ENCODE measurements at regions not wholly inside any gene's neighbourhood (a gene's known extent, or its start where the extent isn't known, plus 50 kb on each side); places are given as distances from the start of the nearest gene placed in this dataset.
"Not testable (repeated sequence)": the region's sequence is repeated elsewhere in the genome, so short reads cannot be mapped to it uniquely, and the experiment has no call there.

DNA sequence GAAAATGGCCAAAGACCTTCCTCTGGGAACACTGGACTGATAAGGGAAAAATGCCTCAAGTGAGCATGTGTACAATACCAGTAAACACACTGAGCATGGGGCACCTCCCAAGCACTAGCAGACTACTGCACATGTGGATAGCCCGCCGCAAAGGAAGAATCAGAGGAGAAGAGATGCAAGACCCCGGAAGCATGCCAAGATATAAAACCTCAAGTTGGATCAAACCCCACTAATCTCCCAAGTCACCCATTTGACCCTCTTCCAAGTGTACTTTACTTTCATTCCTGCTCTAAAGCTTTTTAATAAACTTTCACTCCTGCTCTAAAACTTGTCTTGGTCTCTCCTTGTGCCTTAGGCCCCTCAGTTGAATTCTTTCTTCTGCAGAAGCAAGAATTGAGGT lies 121.1 kb upstream of the PLAAT1 start:
- DNase-seq (ENCODE audit: low spot score): no peak

DNA sequence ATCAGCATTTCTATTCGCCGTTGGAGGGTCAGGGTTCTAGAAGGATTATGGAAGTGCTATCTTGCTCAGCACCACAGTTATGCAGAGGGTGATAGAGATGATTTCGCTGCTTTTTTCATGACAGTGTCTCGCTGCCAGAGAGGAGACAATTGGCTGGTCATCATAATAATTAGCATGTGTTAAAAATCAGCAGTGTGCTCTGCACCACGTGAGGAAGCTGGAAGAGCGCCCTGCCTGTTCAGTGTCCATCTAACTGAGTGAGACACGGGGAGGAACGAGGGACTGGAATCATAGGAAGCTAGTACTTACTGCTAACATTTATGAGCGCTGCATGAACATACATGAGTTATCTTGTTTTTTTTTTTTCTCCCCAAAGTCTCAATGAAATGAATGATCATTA lies 116.2 kb upstream of the PLAAT1 start:
- DNase-seq (ENCODE audit: low spot score): no peak

DNA sequence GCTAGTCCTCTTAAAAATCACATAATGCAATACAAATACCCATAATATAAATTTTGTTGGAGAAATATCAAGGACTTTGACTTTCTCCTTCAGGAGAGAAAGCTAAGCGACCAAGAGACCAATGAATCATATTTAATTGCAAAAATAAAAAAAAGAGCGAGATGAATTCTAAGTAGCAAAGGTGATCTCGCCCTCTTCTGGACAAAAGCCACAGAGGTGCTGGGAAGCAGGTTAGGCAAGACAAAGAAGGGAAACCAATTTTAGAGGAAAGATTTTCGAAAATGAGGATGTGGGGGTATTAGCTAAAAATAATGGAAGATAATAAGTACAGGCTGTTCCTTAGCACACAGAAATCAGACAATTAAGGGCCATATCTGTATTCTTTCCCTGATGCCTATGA lies 111.4 kb upstream of the PLAAT1 start:
- DNase-seq (ENCODE audit: low spot score): no peak

DNA sequence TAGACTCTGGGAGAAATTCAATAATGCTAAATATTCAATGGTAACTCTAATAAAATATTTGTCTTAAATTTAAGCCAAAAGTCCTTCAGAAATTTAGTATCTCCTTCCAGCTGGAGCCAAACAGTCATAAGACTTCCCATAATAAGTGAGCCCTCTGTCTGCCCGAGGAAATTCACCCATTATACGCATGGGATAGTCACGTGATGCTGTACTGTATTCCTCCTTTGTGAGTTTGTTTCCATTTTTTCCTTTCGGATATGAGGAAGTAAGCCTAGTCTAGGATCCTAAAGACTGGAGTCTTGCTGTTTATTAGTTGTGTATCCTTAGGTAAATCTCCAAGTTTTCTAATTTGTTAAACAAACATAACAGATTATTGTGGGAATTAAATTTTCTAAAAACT lies 110.4 kb upstream of the PLAAT1 start:
- DNase-seq (ENCODE audit: low spot score): no peak

DNA sequence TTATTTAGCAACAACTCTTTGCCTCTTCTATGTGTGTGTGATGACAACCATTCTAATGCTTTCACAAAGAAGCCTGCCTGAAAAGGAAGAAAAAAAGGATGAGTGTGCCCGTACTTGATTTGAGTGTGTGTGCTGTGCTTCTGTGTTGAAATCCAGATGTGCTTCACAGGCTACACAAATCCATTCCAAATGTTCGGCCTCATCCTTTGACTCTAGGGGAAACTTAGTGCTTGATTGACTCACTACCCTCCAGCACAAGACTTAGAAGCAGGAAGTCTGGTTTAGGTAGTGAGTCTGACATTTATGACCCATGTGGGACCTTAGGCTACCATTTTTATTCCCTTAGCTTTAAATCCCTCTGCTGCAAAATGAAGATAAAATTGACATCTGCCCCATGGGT lies 108.8 kb upstream of the PLAAT1 start:
- DNase-seq (ENCODE audit: low spot score): no peak

DNA sequence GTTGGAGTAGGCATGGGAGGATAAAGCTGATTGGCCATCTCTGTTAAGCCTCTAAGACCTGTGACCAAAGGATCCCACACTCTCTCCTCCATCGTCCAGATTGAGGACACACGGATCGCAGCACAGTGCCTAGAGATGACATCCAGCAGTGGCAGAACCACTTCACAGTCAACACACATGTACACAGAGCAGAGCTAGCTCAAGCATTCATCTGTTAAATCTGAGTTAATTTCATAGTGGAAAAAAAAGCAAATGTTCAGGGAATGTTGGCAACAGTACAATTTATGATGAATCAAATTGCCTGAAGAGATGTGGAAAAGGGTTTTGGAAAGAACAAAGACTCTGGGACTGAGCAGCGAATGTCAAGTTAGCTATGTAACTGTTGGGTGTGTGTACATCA lies 108.1 kb upstream of the PLAAT1 start:
- no peak for DNase-seq (ENCODE audit: low spot score)

DNA sequence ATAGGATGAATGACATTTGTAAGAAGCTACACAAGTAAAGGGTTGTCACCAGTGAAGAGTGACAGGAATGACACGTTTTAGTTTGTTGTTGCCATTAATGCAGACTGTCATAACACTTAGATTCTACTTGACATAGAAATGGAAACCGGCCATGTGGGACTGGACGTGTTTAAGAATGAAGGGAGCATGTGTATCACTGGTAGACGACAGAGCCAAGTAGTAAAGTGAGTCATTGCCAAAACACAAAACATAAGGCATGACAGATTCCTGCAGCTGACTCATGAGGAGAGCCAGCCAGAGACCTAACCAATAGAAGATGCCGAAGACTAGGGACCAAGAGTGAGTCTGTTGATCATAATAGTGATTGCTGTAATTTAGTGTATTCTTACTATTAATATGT lies 106.2 kb upstream of the PLAAT1 start:
- DNase-seq (ENCODE audit: low spot score): peak; percentile 86

DNA sequence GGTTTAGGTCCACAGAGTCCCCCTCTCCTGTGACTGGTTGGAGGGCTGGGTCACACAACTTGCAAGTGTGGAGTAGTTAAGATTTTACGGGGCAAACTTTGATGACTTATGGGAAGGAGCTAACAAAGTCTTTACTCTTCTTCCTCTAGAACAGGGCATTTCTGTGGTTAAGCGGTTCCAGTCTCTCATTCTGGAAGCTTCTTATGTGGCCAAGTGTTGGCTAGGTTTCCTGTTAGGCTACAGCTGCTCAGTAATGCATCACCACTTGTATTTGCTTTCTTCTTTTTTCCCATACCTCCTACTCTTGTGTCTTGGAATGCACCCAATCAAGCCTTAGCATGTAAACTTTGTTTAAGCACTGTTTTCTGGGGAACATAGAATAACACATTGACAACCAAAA lies 100.6 kb upstream of the PLAAT1 start:
- no peak for DNase-seq (ENCODE audit: low spot score)

DNA sequence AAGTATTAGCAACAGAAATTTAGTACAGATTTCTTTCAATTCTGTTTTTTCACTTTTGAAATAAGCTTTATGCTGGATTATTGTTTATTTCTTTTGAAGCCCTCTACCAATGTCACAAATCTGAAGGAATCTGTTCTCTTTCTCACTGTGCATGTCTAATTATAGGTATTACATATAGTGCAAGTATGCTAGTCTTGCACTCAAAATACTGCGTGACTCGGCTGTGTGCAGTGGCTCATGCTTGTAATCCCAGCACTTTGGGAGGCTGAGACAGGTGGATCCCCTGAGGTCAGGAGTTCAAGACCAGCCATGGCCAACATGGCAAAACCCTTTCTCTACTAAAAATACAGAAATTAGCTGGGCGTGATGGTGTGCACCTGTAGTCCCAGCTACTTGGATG lies 95.8 kb upstream of the PLAAT1 start:
- no peak for DNase-seq (ENCODE audit: low spot score)

DNA sequence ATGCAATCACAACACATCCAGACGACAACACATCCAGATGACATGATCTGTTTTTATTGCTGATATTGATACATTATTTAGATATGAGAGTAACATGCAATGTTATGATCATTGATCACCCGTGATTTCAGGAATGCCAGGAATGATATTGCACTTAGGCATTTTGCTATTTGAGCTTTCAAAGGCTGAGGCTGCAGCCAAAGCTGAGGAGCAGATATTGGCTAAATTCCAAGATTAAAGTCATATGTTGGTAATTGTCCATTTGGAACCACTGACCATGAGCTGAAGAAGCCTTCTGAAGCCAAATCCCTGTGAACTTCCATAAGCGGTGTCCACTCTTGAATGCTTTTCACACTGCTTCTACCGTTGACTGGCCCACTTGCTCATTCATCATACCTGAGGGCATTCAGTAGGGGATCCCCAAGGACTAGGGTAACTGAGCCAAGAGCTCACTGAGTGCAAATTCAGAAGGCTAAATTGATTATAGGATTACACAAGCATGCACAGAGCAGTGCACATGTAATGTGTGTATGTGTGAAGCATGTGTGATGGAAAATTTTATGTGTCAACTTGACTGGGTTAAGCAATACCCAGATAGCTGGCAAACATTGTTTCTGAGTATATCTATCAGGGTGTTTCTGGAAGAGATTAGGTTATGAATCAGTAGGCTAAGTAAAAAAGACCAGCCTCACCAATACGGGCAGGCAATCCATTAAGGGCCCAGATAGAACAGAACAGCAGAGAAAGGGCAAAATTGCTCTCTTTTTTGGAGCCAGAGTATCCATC lies 92.1 kb upstream of the PLAAT1 start:
- DNase-seq (ENCODE audit: low spot score): no peak

DNA sequence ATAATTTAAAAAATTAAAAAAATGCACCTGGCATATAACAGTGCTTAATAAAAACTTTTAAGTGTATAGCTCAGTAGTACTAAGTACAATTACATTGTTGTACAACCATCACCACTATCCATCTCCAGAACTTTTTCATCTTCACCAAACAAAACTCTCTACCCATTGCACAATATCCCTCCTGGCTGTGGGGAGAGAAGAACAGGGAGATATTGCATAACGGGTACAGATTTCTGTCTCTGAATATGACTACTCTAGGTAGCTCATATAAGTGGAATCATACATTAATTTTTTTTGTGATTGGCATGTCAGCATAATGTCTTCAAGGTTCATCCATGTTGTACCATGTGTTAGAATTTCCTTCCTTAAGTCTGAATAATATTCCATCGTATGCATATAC lies 91.0 kb upstream of the PLAAT1 start:
- DNase-seq (ENCODE audit: low spot score): no peak

DNA sequence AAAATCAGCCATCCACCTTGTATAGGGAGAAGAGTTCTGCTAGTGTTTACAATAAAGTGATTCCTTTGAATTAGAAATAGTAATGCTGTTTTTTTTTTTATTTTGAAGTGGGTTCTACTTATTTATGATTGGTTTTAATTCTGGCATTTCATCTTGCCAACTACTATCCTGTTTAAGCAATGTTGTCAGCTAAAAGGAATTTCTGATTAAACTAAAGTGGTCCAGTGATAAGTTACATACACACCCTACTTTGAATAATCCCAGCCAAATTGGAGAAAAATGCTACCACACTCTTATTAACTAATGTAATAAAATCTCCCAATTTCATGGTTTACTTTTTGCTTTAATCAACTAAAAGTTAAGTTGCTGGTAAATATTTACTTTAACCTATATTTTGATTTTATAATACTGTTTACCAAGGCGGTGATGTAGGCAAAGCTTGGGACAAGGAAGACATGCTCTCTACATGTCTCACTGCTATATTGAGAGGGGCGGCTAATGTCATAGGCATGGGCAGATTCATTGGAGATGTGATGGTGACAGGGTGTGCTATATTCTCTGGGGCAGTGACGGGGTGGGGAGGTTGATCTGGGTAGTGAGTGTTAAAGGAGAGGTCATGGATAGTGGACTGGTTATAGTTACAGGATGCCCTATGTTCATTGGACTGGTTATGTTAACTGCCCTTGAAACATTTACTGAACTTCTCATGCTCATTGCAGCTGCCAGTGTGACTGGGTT lies 85.8 kb upstream of the PLAAT1 start:
- DNase-seq (ENCODE audit: low spot score): not testable (repeated sequence)

DNA sequence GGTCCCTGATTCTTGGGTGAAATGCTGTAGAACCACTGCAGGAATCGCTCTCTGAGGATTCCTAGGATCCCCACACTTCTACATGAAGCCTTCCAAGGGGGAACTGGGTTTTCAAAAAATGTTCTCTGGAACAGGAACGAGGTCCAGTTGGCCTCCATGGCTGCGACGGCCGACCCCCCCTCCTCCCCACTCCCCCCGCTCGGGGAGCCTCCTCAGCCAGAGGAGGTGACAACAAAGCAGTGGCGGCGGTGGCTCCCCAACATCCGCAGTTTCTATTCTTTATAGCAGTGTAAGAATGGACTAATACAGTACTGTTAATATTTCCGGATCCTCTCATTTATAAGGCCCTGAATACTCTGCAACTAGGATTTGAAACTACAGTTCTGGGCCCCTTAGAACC lies 84.0 kb upstream of the PLAAT1 start:
- no peak for DNase-seq (ENCODE audit: low spot score)

DNA sequence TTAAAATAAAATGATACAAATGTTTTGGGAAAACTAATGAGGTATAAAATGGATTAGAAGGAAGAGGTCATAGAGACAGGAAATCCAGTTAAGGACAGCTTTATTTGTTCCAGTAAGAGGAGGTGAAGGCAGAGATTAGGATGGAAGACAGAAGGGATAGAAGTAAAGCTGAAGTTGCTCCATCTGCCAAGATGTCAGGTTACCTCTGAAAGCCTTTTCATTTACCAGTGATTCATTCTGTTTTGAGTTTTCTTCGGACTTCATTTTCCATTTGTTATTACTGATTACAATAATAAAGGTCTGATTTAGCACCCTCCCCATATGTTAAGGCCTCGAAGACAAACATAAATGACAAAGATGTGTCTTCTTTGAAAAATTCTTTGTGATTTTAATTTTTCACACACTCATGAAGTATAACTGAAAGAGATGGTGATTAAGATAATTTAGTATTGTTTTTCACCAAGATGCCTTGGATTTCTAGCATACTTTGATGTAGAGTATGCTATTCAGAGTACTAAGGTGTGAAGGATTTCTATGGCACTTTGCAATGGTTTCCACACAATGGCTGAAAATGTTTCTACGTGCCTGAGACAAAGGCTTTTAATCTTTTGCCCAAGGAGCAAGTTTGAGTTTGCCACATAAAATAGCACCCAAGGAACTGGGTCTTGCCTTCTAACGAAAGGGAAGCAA lies 75.4 kb upstream of the PLAAT1 start:
- no peak for DNase-seq (ENCODE audit: low spot score)

DNA sequence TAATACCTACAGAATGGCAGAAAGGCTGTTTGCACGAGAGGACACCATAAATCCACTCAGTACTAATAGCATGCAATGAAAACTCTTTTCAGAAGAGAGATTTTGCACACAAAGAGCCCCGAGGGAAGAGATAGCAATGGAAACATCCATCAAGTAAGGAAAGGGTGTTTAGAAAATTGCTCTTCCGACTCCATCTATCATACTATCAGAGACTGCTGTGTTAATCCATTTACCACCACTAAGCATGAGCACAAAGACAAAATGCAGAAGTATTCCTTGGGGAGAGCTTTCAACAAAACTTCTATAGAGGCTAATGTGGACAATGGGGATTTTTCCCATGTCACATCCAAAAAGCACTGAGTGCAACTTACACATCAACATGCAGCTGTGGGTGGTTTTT lies 72.1 kb upstream of the PLAAT1 start:
- no peak for DNase-seq (ENCODE audit: low spot score)

DNA sequence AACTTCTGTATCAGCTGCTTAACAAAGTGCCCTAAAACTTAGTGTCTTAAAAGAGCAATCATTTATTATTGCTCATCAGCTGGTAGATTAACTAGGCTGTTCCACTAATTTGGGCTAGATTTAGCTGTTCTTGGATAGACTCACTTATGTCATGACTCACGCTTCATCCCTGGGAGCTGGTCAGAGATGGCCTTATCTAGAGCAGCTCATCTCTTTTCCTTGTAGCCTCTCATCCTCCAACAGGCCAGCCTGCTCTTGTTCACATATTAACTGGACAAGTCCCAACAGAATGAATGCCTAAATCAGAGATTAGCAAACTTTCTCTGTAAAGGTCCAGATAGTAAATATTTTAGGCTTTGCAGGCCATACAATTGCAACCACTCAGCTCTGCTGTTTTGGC lies 66.9 kb upstream of the PLAAT1 start:
- DNase-seq (ENCODE audit: low spot score): peak; percentile 12

DNA sequence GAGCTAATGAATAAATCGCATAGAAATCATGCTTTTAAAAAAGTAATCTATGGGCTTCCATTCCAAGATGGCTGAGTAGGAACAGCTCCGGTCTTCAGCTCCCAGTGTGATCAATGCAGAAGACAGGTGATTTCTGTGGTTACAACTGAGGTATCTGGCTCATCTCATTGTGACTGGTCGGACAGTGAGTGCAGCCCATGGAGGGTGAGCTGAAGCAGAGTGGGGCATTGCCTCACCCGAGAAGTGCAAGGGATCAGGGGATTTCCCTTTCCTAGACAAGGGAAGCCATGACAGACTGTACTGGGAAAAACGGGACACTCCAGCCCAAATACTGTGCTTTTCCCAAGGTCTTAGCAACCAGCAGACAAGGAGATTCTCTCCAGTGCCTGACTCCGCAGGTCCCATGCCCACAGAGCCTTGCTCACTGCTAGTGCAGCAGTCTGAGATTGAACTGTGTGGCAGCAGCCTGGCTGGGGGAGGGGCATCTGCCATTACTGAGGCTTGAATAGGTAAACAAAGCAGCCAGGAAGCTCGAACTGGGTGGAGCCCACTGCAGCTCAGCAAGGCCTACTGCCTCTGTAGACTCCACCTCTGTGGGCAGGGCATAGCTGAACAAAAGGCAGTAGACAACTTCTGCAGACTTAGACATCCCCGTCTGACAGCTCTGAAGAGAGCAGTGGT lies 61.5 kb upstream of the PLAAT1 start:
- not testable (repeated sequence) for DNase-seq (ENCODE audit: low spot score)

DNA sequence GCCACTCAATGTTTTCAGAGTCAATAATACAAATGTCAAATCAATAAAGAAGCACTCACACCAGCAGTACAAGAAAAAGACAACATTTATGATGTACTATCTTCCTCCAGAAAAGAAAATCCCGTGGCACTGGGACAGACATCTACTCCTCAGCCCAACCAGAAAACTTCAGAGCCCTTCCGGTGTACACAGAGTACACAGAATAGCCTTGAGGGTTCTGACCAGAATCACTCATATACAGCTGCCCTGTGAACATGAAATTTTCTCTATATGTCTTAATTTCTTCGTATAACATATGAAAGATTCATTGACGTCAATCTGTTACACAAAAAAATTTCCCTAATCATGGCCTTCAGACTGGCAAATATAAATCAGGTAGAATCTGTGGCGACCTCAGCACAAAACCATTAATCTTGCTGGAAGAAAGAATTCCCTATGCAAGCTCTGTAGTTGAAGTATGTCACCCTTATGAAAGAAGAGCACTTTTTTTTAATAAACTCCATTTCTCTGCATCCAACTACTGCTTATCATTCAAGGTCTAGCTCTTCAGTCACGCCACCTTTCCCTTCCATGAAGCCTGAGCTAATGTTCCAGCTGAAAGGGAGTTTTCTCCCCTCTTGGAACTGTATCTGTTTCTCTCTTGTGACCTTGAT lies 53.8 kb upstream of the PLAAT1 start:
- DNase-seq (ENCODE audit: low spot score): no peak

DNA sequence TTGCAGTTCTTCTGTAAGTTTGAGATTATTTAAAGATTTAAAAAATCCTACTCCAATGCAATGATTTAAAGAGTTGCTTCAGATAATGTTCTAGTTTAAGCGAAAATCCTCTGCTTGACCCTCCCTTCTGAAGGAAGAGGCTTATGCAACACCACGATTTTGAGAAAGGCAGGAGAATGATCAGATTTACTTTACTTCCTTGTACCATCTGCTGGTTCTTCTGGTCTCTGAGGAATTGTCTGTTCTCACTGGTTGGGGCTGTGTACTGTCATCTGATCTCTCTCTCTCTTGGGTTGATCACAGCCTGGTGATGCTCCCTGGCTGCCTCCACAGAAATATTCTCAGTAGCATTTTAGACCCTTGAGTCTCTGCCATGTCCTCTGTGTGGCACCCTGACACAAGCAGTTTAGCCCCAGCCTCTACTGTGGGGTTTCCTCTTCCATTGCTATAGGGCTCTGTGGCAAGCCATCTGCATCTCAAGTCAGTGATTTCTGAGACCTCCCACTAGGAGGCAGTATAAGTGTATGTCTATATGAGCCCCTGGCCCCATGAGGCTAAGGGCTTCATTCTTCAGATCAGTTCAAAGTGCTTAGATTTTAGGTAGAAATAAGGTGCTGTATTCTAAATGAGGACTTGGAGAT lies 50.8 kb upstream of the PLAAT1 start:
- no peak for DNase-seq (ENCODE audit: low spot score)
